ENCODE measurements at regions not wholly inside any gene's neighbourhood (a gene's known extent, or its start where the extent isn't known, plus 50 kb on each side); places are given as distances from the start of the nearest gene placed in this dataset.

GRCh38 chr16:85185303-85186100 is 73.2 kb upstream of the CIBAR2 start:
- WGBS, 2 donors = 76 to 80% methylated on average over 13 to 22 of the region's 22 CpGs
- TF ChIP-seq POLR2A (IDR thresholded peaks at IDR 0.05) (no peak), CTCF (IDR thresholded peaks at IDR 0.05) (no peak)
- H3K4me3 ChIP-seq (ENCODE audit: low read depth, poor library complexity, severe bottlenecking) = no peak overlapping the region
- DNase-seq (ENCODE audit: low spot score in 2 of 2) = no peak
- intact Hi-C loops (cut with DNase I; ENCODE audit: low total_unique reads) = no loop called here

GRCh38 chr16:85187002-85187401 is 74.7 kb upstream of the CIBAR2 start:
- H3K4me3 ChIP-seq (ENCODE audit: low read depth, poor library complexity, severe bottlenecking) = no peak overlapping the region
- no peak for DNase-seq (ENCODE audit: low spot score in 2 of 2)
- intact Hi-C loops (cut with DNase I; ENCODE audit: low total_unique reads) = no loop called here
- 72 to 86% methylated on average over 11 to 13 of the region's 13 CpGs for WGBS, 2 donors
- no peak for TF ChIP-seq POLR2A (IDR thresholded peaks at IDR 0.05)
- no peak for TF ChIP-seq CTCF (IDR thresholded peaks at IDR 0.05)

GRCh38 chr16:85187447-85187846 is 75.2 kb upstream of the CIBAR2 start:
- intact Hi-C loops (cut with DNase I; ENCODE audit: low total_unique reads) = no loop called here
- no peak for DNase-seq (ENCODE audit: low spot score in 2 of 2)
- 85 to 90% methylated on average over 13 of the region's 13 CpGs for WGBS, 2 donors
- TF ChIP-seq CTCF (IDR thresholded peaks at IDR 0.05) (no peak), POLR2A (IDR thresholded peaks at IDR 0.05) (no peak)
- H3K4me3 ChIP-seq (ENCODE audit: low read depth, poor library complexity, severe bottlenecking) = no peak overlapping the region

- no peak for DNase-seq (ENCODE audit: low spot score in 2 of 2)
- intact Hi-C loops (cut with DNase I; ENCODE audit: low total_unique reads) = no loop called here
- WGBS, 2 donors = 89 to 93% methylated on average over 9 to 10 of the region's 12 CpGs
- TF ChIP-seq CTCF (IDR thresholded peaks at IDR 0.05) (no peak), POLR2A (IDR thresholded peaks at IDR 0.05) (no peak)
- H3K4me3 ChIP-seq (ENCODE audit: low read depth, poor library complexity, severe bottlenecking) = no peak overlapping the region
These were observed 75.6 kb upstream of the CIBAR2 start for GRCh38 chr16:85187886-85188285.

GRCh38 chr16:85188822-85189672 is 76.8 kb upstream of the CIBAR2 start:
- no peak overlapping the region for H3K4me3 ChIP-seq (ENCODE audit: low read depth, poor library complexity, severe bottlenecking)
- no peak for DNase-seq (ENCODE audit: low spot score in 2 of 2)
- TF ChIP-seq POLR2A (IDR thresholded peaks at IDR 0.05) (no peak), CTCF (IDR thresholded peaks at IDR 0.05) (no peak)
- intact Hi-C loops (cut with DNase I; ENCODE audit: low total_unique reads) = no loop called here
- WGBS, 2 donors = 67 to 79% methylated on average over 3 of the region's 3 CpGs

Measured in lower leg skin (tissue), 4 donors.